GM21381 (cell line): ENCODE measurements at regions not wholly inside any gene's neighbourhood (a gene's known extent, or its start where the extent isn't known, plus 50 kb on each side); places are given as distances from the start of the nearest gene placed in this dataset.

Source experiments
- ATAC-seq: cut with Tn5 transposase; IDR thresholded peaks from one replicate; pipeline ENCODE4 v1.9.1; 2021; ENCODE audit warnings: mild to moderate bottlenecking, moderate library complexity; ENCODE audit not compliant: unreplicated experiment

DNA sequence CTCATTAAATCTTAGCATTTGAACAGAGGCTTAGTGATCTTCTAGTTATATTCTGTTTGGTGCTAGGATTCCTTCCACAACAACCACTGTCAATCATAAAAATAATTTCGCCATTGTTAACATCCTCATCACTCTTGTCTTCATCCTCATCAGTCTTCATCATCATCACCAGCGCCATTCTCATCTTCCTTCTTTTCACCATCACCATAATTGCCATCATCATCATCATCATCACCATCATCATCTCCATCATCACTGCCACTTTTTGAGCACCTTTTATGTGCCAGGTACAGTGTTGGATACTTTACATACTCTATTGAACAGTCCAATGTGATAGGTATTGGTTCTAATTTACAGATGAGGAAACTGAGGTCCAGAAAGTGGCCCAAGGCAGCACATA lies 245.7 kb downstream of the PTPRU start:
- no peak for ATAC-seq

DNA sequence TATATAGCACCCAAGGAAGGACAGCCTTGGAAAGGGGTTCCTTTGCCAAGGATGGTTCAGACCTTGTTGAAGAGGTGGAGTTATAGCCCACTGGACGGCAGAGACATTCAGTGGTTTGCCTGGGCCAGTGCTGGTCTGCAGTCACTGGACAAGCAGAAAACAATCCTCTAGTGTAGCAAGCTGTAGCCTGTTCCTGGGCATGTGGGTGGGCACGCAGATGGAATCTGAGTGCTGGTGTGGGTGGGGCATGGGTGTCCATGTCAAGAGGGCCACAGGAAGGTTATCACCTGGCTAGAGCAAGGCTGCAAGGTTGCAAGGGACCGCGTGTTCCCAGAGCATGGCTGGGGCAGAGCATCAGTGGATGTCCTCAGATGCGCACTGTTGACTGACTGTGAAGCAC lies 244.7 kb downstream of the PTPRU start:
- no peak for ATAC-seq

DNA sequence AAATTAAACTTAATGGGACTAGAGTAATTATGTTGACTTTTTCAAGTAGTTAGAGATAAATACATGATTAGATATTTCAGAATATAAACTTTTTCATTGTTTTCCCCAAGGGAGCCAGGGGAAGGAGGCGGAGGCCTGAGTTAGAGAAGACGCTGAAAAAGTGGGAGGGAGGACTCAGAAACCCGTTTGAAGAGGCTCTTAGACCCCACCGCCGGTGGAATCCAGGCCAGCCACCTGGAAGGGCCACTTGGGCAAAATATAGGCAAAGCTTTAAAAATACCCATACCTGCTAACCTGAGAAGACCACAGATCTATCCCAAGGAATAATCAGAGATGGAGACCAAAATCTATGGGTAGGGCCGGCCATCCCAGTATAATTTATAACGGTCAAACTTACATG lies 242.6 kb downstream of the PTPRU start:
- no peak for ATAC-seq

DNA sequence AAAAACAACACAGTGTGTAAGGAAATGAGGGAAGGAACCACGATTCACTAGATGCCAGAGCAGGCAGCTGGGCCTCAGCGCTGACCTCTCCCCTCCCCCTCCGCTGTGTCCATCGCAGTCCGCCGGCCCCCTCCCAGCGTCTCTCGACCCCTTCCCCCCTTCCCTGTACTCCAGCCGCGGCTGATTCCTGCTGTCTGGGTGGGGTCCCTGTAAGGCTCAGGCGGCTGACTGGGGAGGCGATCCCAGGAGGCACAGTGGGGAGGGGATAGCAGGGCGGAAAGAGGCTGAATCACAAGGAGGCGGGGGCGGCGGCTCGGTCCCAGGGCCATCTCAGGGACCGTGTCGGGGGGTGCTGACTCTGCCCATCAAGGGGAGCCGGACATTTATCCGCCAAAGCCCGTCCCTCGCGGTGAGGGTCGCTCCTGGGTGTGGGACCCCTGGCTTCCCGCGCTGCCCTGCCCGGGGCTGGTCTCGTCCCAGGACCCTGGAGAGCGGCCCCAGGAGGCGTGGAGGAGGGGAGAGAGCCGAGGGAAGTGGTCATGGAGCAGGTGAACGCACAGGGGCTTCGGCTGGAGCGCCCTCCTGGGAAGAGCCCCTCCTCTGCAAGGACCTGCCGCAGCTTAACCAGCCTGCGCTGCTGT lies 241.9 kb downstream of the PTPRU start:
- no peak for ATAC-seq

DNA sequence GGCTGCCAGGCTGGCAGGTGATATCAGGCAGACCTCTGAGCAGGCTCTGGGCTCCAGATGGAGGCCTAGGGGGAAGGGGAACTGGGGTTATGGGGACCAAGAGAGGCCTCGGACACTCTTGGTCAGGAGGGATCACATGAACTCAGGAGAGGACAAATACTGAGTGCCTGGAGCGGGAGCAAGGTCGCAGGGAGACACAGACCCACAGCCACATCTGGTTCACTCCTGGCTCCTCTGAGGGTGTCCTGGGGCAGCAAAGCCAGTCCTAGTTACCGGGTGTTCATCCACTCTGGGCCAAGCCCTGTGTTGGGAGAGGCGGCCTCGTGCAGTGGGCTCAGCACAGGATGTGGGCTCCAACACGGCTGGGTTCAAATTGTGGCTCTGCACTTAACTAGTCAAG lies 239.0 kb downstream of the PTPRU start:
- no peak for ATAC-seq

DNA sequence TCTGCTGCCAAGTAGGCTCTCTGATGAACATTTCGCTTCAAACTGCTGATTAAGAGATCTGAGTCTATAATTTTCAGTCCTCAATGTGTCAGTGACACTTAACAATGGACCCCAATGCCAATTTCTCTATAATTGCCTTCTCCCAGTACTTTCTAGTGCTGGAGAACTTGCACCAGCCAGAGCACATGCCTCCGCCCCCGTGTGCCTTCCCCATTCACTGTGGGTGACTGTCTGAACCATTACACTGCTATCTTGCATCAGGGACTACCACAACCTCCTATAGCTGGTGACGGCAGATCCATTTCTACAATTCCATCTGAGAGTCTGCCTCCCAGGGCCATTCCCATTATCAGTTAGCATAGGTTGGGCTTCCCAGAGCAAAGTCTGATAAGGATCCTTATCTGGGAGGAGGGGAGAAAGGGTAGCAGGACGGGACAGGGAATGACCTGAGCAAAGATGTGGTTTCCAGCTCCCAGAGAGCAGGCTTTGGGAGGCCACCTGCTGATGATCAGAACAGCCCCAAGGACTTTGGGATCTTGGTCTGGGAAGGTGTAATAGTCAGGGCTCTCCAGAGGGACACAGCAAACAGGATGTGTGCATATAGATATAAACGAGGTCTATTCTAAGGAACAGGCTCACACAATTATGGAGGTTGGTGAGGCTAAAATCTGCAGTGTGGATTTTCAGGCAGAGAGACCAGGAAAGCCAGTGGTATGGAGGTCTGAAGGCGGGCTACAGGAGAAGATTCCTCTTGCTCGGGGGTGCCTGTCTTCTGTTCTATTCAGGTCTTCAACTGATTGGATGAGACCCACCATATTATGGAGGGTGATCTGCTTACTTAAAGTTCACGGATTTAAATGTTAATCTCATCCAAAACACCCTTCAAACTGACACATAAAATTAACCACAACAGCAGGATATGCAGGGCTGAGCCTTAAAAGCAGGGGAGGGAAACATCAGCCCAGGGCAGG lies 238.2 kb downstream of the PTPRU start:
- no peak for ATAC-seq

DNA sequence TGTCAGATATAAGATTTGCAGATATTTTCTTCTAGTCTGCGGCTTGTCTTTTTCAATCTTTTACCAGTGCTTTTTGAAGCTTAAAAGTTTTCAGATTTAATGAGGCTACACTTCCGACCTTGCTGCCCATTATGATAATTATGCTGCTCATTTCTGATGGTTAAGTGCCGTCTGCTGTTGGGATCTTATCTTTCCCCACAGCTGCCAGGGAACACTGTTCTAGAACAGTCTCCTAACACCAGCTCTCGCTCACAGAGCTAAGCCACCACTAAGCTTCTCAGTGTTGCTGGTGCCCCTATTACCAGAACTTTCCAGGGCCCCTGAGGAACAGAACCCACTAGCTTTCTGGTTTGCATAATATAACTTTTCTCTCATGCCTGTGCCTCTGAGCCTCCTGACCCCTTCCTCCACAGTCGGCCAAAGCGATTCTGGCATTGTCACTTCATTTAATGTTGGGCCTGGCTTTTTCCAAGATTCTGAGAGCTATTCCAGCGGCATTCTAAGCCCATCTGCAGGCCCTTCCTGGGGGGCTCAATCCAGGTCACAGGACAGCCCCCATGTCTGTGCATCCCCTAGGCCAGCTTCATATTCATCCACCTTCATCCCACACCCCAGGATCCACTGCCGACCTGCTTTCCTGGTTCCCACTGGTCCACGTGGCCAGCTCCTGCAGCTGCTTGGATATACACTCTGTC lies 237.0 kb downstream of the PTPRU start:
- ATAC-seq = no peak

DNA sequence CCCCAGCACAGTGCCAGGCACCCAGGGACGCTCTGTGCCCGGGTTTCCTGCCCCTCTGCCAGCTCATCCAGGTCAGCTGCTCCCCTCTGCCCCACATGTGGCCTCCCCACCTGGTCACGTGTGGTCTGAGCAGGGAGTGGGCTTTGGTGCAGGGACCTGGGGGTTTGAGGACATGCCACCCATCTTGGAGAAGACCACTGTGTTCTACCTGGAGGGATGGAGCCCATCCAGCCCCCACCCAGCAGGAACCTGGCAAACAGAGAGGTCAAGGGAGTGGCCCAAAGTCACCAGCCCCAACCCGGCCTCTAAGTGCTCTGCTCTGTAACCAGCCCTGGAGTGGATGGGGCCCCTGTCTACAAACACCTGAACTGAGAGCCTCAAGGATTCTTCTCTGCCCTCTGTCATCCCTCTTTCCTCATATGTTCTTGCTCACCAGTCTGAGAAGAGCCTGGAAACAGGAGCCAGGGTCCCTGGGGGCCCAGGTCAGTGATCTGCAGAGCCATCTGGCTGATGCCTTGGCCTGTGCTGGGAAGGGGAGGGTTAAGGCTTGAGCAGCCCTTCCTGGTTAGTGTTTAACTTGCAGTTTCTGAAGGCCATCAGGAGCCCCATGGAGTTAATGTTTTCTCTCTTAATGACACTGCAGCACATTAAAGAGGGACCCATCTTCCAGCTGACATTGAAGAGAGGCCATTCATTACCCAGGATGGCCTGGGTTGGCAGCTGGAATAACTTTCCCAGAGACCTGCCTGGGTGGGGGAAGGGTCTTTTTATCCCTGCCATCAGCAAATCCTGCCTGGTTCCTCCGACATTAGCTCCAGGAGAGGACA lies 235.4 kb downstream of the PTPRU start:
- ATAC-seq = no peak

DNA sequence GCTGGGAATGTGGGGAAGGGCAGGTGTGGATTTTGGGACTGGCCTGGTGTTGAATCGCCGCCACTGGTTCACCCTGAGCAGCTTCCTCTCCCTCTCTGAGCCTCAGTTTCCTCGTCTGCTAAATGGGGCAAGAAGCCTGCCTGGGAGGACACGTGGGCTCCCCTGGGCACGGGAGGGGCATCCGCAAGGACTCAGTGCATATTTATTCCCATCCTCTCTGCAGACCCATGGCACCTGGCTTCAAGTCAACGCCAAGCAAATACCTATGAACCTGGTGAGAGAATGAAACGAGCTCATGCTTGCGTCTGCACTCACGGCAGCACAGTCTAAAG lies 234.4 kb downstream of the PTPRU start:
- no peak for ATAC-seq

DNA sequence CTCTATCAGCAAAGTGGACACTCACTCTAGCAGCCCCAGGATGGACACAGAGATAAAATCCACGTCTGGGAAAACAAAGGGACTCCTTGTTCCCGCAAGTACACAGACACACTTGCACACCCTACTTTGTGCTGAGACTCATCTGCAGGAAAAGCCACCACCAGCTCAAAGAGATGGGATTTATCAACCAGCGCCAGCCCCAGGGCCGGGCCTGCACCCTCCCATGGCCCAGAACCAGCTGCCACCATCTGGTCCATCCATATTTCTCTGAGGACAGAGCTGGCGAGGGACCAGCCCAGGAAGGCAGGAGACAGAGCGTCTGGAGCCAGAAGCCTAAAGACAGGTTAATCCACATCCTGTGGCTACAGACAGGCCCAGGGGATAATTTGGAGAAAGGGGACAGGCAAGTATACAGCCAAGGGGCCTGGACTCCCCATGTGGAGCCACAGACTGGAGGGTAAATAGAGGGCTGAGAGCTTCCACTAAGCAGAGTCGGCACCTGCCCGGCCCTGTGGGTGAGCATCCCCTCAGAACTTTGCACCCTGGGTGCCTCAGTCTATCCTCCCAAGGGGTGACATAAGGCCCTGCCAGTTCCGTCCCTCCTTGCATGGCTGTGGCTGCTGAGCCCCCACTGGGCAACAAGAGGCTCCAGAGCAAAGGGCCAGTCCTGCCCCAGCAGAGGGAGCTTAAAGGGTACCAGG lies 233.9 kb downstream of the PTPRU start:
- ATAC-seq = no peak

DNA sequence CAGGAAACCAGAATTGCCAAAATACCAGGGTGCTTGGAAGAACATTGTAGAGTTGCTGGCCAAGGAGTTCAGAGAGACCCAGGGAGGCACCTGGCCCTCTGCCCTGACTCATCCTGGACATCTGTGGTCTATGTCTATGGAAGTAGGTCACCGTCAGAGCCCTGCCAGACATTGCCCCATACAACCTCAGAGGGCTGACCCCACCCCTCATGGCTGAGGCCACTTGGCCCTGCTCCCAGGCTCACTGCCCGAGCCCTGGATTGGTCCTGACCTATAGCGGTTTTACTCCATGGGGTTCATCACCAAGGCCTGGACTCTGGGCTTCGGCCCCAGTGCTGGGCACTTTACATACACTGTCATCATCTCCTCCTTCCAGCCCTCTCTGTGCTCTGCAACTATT lies 233.1 kb downstream of the PTPRU start:
- ATAC-seq = no peak

DNA sequence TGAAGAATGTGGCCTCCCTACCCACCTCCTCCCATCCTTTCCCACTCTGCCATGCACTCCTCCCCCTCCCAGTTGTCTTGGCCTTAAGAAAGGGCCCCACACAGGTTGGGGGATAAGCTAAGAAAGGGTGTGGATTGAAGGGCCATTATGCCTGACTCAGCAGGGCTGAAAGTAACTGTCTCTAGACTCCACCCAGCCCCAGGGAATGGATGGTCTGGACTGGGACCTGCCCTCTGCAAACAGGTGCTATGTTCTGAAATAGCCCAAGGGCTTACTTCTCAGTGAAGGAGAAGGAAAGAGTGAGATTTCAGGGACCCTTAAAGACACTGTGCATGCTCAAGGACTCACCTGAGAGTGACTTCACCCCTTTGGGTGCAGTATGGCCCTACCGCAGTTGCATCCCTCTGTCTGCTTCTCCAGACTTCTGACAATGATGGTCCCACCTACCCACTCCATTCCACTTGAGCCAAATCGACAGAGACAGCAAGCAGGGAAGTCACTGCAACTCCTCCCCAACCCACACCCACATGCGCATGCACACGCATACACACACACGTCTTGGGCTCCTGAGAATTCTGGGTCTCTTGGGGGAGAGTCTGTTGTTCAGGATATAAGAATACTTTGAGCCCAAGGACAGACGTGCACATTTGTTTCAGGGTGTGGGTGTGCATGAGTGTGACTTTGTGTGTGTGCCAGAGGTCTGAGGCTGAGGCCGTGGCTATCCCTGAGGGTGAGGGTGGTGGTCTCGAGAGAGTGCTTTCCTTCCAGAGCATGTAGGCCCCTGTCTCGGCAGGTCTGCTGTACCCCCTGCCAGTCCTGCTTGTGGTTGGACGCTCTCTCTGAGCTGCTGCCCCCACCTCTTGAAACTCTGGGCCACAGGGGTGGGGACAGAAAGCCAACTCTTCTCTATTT lies 231.9 kb downstream of the PTPRU start:
- ATAC-seq = no peak

DNA sequence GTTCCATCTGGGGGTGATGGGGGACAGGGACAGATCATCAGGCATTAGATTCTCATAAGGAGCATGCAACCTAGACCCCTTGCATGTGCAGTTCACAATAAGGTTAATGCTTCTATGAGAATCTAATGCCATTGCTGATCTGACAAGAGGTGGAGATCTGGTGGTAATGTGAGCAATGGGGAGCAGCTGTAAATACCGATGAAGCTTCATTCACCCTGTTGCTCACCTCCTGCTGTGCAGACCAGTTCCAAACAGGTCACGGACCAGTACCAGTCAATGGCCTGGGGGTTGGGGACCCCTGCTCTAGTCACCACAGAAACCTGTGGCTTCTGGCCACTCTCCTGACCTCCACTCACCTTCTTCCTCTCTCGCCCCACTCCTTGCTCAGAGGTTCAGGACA lies 229.9 kb downstream of the PTPRU start:
- ATAC-seq = no peak

DNA sequence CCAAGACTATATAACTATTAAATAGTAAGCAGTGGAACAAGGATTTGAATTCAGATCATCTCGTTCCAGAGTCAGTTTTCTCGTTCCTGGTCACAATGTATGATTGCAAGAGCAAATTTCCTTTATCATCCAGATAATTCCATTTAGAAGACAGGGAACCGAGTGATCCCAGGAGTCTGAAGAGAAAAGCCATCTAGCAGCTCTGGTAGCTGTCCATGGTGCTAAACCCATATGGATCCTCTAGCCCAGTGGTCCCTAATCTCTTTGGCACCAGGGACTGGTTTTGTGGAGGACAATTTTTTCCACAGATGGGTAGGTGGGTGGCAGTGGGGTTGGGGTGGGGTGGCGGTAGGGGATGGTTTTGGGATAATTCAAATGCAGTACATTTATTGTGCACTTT lies 229.4 kb downstream of the PTPRU start:
- no peak for ATAC-seq

DNA sequence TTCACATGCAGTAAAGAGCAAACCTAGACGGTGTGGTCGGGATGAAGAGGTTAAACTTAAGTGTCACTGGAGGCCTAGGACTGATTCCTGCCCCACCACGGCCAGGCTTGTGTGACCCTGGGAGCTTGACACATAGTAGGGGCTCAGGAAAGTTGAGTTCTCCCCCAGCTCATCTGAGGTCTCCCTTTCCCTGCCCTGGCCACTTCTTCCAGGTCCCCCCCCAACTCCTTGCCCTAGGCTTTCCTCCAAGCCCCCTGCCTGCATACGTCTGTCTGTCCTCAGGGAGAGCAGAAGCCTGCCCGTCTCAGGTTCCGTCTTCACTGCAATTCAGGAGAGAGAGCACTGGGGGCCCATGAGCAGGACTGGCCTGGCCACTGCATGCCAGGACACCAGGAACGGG lies 225.8 kb downstream of the PTPRU start:
- ATAC-seq = no peak

DNA sequence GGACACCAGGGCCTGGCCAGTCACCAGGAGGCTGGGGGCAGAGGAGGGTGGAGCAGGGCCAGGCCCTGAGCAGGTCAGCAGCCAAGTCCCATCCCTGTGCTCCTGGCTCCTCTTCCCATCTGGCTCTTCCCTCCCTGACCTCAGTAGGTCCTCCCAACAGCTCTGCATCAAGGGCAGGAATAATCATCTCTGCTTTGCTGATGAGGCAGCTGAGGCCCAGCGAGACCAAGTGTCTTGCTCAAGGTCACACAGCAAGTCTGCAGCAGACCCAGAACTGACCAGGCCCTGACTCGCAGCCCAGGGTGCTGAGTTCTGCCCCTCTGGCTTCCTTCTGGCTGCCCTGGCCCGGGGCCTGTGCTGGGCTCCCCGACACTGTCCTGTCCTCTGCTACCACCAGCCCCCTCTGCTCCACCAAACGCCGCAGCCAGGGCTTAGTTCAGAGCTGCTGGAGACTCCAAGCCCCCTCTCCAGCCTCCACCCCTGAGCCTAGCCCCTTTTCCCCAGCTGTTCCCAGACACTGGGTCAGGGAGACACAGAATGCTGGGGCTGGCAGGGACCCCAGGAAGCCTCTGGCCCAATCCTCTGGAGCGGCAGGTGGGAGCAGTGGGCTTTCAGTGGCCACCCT lies 224.9 kb downstream of the PTPRU start:
- ATAC-seq = no peak

DNA sequence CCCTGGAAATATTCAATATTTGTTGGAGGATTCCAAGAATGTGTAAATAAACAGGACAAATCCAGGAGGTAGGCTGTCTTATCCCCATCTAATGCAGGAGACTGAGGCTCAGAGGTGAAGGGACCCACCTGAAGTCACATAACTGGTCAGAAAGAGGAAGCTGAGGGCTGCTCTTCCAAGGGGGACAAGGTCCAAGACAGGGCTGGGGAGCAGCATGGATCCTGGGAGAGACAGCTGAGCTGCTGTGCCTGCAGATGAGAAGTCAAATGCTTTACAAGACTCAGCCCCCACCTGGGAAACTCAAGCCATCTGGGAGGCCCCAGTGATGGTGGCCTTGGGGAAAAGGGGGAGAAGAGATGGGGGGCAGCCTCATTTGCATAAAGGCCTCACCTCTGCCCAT lies 224.4 kb downstream of the PTPRU start:
- no peak for ATAC-seq

DNA sequence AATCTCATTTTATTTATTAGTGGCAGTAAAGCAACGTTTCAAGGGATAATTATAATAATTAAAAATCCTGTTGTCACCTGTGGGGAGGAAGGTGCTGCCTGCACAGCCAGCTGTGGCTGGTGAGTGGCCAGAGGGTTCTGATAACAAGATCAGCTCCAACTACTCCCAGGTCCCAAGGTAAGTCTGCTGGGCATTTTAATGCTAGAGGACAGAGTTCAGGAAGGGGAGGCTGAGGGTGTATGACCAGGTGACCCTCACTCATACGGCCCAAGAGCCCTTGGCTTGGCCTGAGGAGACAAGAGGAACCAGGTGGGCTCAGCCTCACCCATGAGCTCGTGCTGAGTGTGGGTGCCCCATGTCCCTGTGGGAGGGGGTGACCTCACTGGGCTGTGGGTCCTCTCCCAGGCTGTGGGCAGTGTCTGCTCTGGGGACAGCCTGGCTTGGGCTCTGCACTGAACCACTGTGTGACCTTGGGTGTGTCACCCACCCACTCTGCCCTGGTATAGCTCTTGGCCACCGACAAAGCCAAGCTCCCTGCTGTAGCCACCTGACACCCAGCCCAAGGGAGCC lies 223.8 kb downstream of the PTPRU start:
- ATAC-seq = no peak

DNA sequence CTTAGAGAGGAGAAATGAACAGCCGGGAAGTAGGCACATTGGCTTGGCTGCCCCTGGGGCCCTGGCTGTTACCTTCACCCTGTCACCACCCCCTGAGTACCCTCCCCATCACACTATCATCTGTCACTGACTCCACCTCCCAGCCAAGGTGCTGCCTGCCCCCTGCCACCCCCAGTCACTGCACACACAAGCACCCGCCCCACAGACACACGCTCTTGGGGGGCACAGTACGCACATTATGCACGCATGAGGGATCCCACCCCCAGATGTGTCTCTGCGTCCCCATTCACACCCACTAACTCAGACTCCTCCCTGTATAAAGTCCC lies 223.3 kb downstream of the PTPRU start:
- no peak for ATAC-seq
